ENCODE measurements at regions not wholly inside any gene's neighbourhood (a gene's known extent, or its start where the extent isn't known, plus 50 kb on each side); places are given as distances from the start of the nearest gene placed in this dataset.

GRCh38 chr5:96117771-96118651 is 156.4 kb upstream of the ELL2 start:
- TF ChIP-seq CTCF (IDR thresholded peaks at IDR 0.05) (no peak), POLR2A (IDR thresholded peaks at IDR 0.05) (no peak), POLR2AphosphoS5 (IDR thresholded peaks at IDR 0.05) (no peak), EP300 (IDR thresholded peaks at IDR 0.05; ENCODE audit: low read depth) (no peak)
